Keratinocyte (primary cell): ENCODE measurements at regions not wholly inside any gene's neighbourhood (a gene's known extent, or its start where the extent isn't known, plus 50 kb on each side); places are given as distances from the start of the nearest gene placed in this dataset.

Experiments
- DNase-seq: peaks from one replicate; pipeline ENCODE4 v3.0.0-alpha.2; 2011; ENCODE audit warnings: low read depth, missing footprints, low spot score
- FAIRE-seq: peaks from 2 replicates; lab custom pipeline; 2011; peaks lifted over from hg19 to GRCh38; lab: Jason Lieb, UNC
- H2AFZ ChIP-seq: 2 replicates; pipeline ENCODE4 v1.6.0; 2012; ENCODE audit warnings: low read length, control low read depth, inconsistent platforms; ENCODE audit not compliant: control insufficient read depth
- H3K27ac ChIP-seq: 2 replicates; pipeline ENCODE4 v1.5.1; 2011; ENCODE audit warnings: low read length; ENCODE audit not compliant: control insufficient read depth, insufficient read depth
- H3K27me3 ChIP-seq: 3 replicates; pipeline ENCODE4 v1.6.0; 2011; ENCODE audit warnings: low read length; ENCODE audit not compliant: control insufficient read depth, insufficient read depth; ENCODE audit errors: extremely low read depth
- H3K36me3 ChIP-seq, 2 experiments: 2 replicates in 1 of 2; 3 replicates in 1 of 2; pipeline ENCODE4 v1.5.1; 2011; ENCODE audit warnings: low read length in 2 of 2, mild to moderate bottlenecking in 1 of 2; ENCODE audit not compliant: control insufficient read depth in 2 of 2, insufficient read depth in 2 of 2; ENCODE audit errors: extremely low read depth in 1 of 2
- H3K4me1 ChIP-seq: 3 replicates; pipeline ENCODE4 v1.5.1; 2011; ENCODE audit warnings: low read length; ENCODE audit not compliant: control insufficient read depth, insufficient read depth; ENCODE audit errors: extremely low read depth
- H3K4me2 ChIP-seq: 3 replicates; pipeline ENCODE4 v1.6.0; 2011; ENCODE audit warnings: low read depth, low read length; ENCODE audit not compliant: control insufficient read depth, insufficient read depth; ENCODE audit errors: extremely low read depth
- H3K4me3 ChIP-seq, 3 experiments: fragments of 200-600 bp in 1 of 3; sonication (generic) in 1 of 3; 2 replicates in 2 of 3; 3 replicates in 1 of 3; pipeline ENCODE4 v1.5.1; 2011 to 2016; ENCODE audit warnings: low read length in 3 of 3, mild to moderate bottlenecking in 3 of 3, control low read depth in 2 of 3, inconsistent platforms in 1 of 3, low read depth in 1 of 3, mixed read lengths in 1 of 3, mixed run types in 1 of 3, moderate library complexity in 1 of 3; ENCODE audit not compliant: control insufficient read depth in 2 of 3, insufficient read depth in 2 of 3; ENCODE audit errors: extremely low read depth in 1 of 3
- H3K79me2 ChIP-seq: 2 replicates; pipeline ENCODE4 v1.6.0; 2012; ENCODE audit warnings: low read length; ENCODE audit not compliant: control insufficient read depth, insufficient read depth
- H3K9ac ChIP-seq: 3 replicates; pipeline ENCODE4 v1.6.0; 2011; ENCODE audit warnings: low read length; ENCODE audit not compliant: control insufficient read depth, insufficient read depth; ENCODE audit errors: extremely low read depth
- H3K9me1 ChIP-seq: 3 replicates; pipeline ENCODE4 v1.6.0; 2011; ENCODE audit warnings: low read length; ENCODE audit not compliant: control insufficient read depth, insufficient read depth; ENCODE audit errors: extremely low read depth
- H3K9me3 ChIP-seq: 2 replicates; pipeline ENCODE4 v1.5.1; 2012; ENCODE audit warnings: low read depth, low read length; ENCODE audit not compliant: control insufficient read depth
- H4K20me1 ChIP-seq: 3 replicates; pipeline ENCODE4 v1.6.0; 2011; ENCODE audit warnings: low read length; ENCODE audit not compliant: control insufficient read depth, insufficient read depth; ENCODE audit errors: extremely low read depth
- CTCF ChIP-seq, 3 experiments: IDR thresholded peaks in 1 of 3; conservative IDR thresholded peaks in 1 of 3; optimal IDR thresholded peaks in 1 of 3; 2 replicates in 2 of 3; 3 replicates in 1 of 3; pipeline versions ENCODE3 to v1.5.1; 2011; ENCODE audit warnings: low read length in 3 of 3, mild to moderate bottlenecking in 3 of 3, moderate library complexity in 2 of 3, control low read depth in 1 of 3, inconsistent platforms in 1 of 3; ENCODE audit not compliant: insufficient read depth in 2 of 3; ENCODE audit errors: extremely low read depth in 1 of 3
- EZH2 ChIP-seq: IDR thresholded peaks from one replicate; pipeline ENCODE4 v1.6.1; 2012; ENCODE audit warnings: inconsistent platforms, mild to moderate bottlenecking, low read length, moderate library complexity
- dilution Hi-C: fragments of 300-500 bp; cut with MboI; formaldehyde crosslinking; loops from one replicate; pipeline ENCODE4 v1.7.0; 2020; ENCODE audit warnings: low sequenced_read_pairs; ENCODE audit not compliant: extremely low pct_ligation_motif_present

DNA sequence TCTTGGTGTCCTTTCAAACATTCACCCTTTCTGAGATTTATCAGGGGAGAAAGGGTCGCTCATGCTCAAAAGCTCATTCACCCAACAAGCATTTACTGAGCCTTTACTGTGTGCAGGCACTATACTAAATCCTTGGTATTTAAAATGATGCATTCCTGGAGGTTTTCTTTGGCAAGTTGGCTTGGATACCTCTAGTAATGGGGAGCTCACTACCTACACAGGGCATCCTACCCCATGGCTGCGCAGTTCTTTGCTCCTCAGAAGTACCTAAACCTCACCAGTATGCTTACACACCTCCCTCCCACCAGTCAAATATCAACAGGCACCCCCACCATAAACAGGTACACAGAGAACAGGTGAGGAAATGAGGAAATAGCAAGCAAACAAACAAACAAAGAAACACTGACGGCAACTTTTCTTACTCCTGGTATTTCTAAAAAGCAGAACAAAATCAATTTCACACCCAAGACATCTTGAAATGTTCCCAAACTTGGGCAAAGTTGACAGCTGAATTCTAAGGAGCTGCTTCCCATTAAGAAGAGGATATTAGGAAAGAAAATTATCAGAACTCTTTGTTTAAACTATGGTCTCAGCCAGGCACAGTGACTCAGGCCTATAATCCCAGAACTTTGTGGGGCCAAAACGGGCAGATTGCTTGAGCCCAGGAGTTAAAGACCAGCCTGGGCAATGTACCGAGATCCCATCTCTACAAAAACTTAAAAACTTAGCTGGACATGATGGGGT, 104.8 kb downstream of the PSMG1 start:
- H3K4me3 ChIP-seq = no peak overlapping the region
- TF ChIP-seq EZH2 (no peak), CTCF (optimal IDR thresholded peaks at IDR 0.05 in 1 of 3, IDR thresholded peaks at IDR 0.05 in 1 of 3, conservative IDR thresholded peaks at IDR 0.05 in 1 of 3; ENCODE audit: extremely low read depth in 1 of 3, insufficient read depth in 2 of 3, low read length in 3 of 3) (no peak)
- H3K9me1 ChIP-seq = no peaks in the 10 kb centered on the region
- H3K27me3 ChIP-seq = no peaks in the 10 kb centered on the region
- dilution Hi-C loops = no loop called here
- no peak overlapping the region for H2AFZ ChIP-seq
- no peaks in the 10 kb centered on the region for H3K36me3 ChIP-seq
- DNase-seq (no peak), FAIRE-seq (no peak)
- no peak overlapping the region for H3K4me2 ChIP-seq
- no peak overlapping the region for H3K27ac ChIP-seq
- no peaks in the 10 kb centered on the region for H4K20me1 ChIP-seq
- no peaks in the 10 kb centered on the region for H3K79me2 ChIP-seq
- H3K4me1 ChIP-seq = peaks cover 16% of the 10 kb centered on the region
- no peak overlapping the region for H3K9ac ChIP-seq
- H3K9me3 ChIP-seq = no peaks in the 10 kb centered on the region

DNA sequence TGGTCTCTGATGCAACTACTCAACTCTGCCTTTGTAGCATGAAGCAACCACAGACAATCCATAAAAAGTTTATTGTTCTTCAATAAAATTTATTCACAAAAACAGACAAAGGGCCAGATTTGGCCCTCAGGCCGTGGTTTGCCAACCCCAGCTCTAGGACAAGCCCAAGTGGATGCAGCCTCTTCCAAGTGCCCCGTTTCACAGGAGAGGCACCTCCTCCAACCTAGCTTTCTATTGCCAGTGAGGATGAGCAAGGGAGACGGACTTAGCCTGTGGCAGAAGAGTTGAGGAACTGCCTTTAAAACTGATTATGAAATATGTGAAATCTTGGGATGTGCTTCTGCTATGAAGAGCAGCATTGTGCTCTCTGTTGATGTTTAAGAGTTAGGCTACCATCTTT, 105.4 kb downstream of the PSMG1 start:
- peak; percentile 32 for FAIRE-seq
- H4K20me1 ChIP-seq = no peaks in the 10 kb centered on the region
- TF ChIP-seq EZH2 (no peak), CTCF (optimal IDR thresholded peaks at IDR 0.05 in 1 of 3, IDR thresholded peaks at IDR 0.05 in 1 of 3, conservative IDR thresholded peaks at IDR 0.05 in 1 of 3; ENCODE audit: extremely low read depth in 1 of 3, insufficient read depth in 2 of 3, low read length in 3 of 3) (no peak)
- dilution Hi-C loops = no loop called here
- H3K4me3 ChIP-seq = no peak overlapping the region
- H2AFZ ChIP-seq = no peak overlapping the region
- H3K9me1 ChIP-seq = no peaks in the 10 kb centered on the region
- H3K9ac ChIP-seq = no peak overlapping the region
- no peaks in the 10 kb centered on the region for H3K79me2 ChIP-seq
- H3K9me3 ChIP-seq = no peaks in the 10 kb centered on the region
- DNase-seq = no peak
- H3K36me3 ChIP-seq = no peaks in the 10 kb centered on the region
- H3K27ac ChIP-seq = no peak overlapping the region
- H3K27me3 ChIP-seq = no peaks in the 10 kb centered on the region
- peaks cover 10% of the 10 kb centered on the region for H3K4me1 ChIP-seq
- no peak overlapping the region for H3K4me2 ChIP-seq
